ENCODE measurements at regions not wholly inside any gene's neighbourhood (a gene's known extent, or its start where the extent isn't known, plus 50 kb on each side); places are given as distances from the start of the nearest gene placed in this dataset.

- Histone ChIP-seq H4K20me1 (replicated peaks in 1 of 2; ENCODE audit: control insufficient read depth in 1 of 2, insufficient read depth in 2 of 2, low read length in 2 of 2) (no peaks in the 10 kb centered on the region), H3K18ac (ENCODE audit: extremely low read depth, low read length) (no peak overlapping the region), H2AFZ (ENCODE audit: low read length) (no peak overlapping the region), H2BK120ac (replicated peaks; ENCODE audit: low read depth, low read length) (no peak overlapping the region), H3K79me1 (ENCODE audit: low read depth, low read length) (no peaks in the 10 kb centered on the region), H3K4me2 (ENCODE audit: insufficient read depth in 1 of 2, low read depth in 2 of 2, low read length in 2 of 2) (no peak overlapping the region), H4K8ac (ENCODE audit: extremely low read depth, insufficient read depth, low read length) (no peak overlapping the region), H2BK20ac (ENCODE audit: low read length) (no peak overlapping the region), H2BK12ac (ENCODE audit: low read depth, low read length) (no peak overlapping the region), H3K56ac (replicated peaks; ENCODE audit: insufficient read length, low read depth, low read length) (no peak overlapping the region), H2BK5ac (ENCODE audit: low read depth, low read length) (no peak overlapping the region), H3K14ac (ENCODE audit: insufficient read length) (no peak overlapping the region), H3K4me3 (ENCODE audit: extremely low read depth in 1 of 4, insufficient read depth in 2 of 4, low read depth in 3 of 4, low read length in 4 of 4) (no peak overlapping the region), H4K91ac (replicated peaks; ENCODE audit: insufficient read length, low read length) (no peak overlapping the region), H3K36me3 (ENCODE audit: control insufficient read depth in 2 of 4, insufficient read depth in 4 of 4, low read length in 3 of 4) (no peaks in the 10 kb centered on the region), H3K9ac (replicated peaks in 1 of 4; ENCODE audit: extremely low read depth in 1 of 4, low read depth in 3 of 4, low read length in 3 of 4) (no peak overlapping the region), H3K27ac (ENCODE audit: low read depth, low read length) (no peak overlapping the region), H3K4me1 (replicated peaks in 1 of 4; ENCODE audit: control insufficient read depth in 3 of 4, insufficient read depth in 4 of 4, low read length in 3 of 4) (no peaks in the 10 kb centered on the region), H3K23ac (ENCODE audit: insufficient read length) (no peak overlapping the region), H3K79me2 (ENCODE audit: control insufficient read depth in 1 of 2, insufficient read depth in 2 of 2, low read length in 2 of 2) (no peaks in the 10 kb centered on the region), H3K23me2 (ENCODE audit: low read depth, low read length) (no peaks in the 10 kb centered on the region), H3K27me3 (replicated peaks in 1 of 4; ENCODE audit: control insufficient read depth in 3 of 4, extremely low read depth in 1 of 4, insufficient read depth in 3 of 4, low read length in 3 of 4) (no peaks in the 10 kb centered on the region), H4K5ac (ENCODE audit: insufficient read length, low read depth, low read length) (no peak overlapping the region), H2AK5ac (ENCODE audit: low read depth, low read length) (no peak overlapping the region), H3K9me3 (ENCODE audit: insufficient read depth in 2 of 2, low read depth in 1 of 2, low read length in 1 of 2) (no peaks in the 10 kb centered on the region), H3K4ac (replicated peaks; ENCODE audit: insufficient read length, low read depth, low read length) (no peak overlapping the region), H2BK15ac (ENCODE audit: low read length) (no peak overlapping the region)
- POLR2A ChIA-PET (ENCODE audit: partially characterized antibody) = no interaction called here
- DNase-seq (ENCODE audit: low read depth in 1 of 2, low spot score in 2 of 2) (no peak), FAIRE-seq (no peak)
- CTCF ChIA-PET (ENCODE audit: partially characterized antibody) = no interaction called here
- TF ChIP-seq SRF (IDR thresholded peaks at IDR 0.05; ENCODE audit: low read depth, low read length) (no peak), BRCA1 (IDR thresholded peaks at IDR 0.05; ENCODE audit: low read depth, low read length) (no peak), ZNF274 (IDR thresholded peaks at IDR 0.05; ENCODE audit: borderline replicate concordance, extremely low read depth, low read length) (no peak), KDM4A (IDR thresholded peaks at IDR 0.05; ENCODE audit: low read depth, low read length, severe bottlenecking) (no peak), JUND (IDR thresholded peaks at IDR 0.05; ENCODE audit: low read length) (no peak)
- TF ChIP-seq, protein P1, sequence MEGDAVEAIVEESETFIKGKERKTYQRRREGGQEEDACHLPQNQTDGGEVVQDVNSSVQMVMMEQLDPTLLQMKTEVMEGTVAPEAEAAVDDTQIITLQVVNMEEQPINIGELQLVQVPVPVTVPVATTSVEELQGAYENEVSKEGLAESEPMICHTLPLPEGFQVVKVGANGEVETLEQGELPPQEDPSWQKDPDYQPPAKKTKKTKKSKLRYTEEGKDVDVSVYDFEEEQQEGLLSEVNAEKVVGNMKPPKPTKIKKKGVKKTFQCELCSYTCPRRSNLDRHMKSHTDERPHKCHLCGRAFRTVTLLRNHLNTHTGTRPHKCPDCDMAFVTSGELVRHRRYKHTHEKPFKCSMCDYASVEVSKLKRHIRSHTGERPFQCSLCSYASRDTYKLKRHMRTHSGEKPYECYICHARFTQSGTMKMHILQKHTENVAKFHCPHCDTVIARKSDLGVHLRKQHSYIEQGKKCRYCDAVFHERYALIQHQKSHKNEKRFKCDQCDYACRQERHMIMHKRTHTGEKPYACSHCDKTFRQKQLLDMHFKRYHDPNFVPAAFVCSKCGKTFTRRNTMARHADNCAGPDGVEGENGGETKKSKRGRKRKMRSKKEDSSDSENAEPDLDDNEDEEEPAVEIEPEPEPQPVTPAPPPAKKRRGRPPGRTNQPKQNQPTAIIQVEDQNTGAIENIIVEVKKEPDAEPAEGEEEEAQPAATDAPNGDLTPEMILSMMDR (IDR thresholded peaks at IDR 0.05; ENCODE audit: control extremely low read depth in 1 of 3, insufficient read depth in 1 of 3, low read depth in 1 of 3, low read length in 3 of 3) = no peak
These were observed 264.4 kb upstream of the CDH10 start for GRCh38 chr5:24909210-24909609.

Data from H1 (cell line).